DMS153 treated with DMSO at 0.1 percent for 48 hours (cell line): ENCODE measurements at regions not wholly inside any gene's neighbourhood (a gene's known extent, or its start where the extent isn't known, plus 50 kb on each side); places are given as distances from the start of the nearest gene placed in this dataset.
A peak's percentile ranks its signal among the peaks of the same experiment; 100 is the strongest.

ENCODE experiments used
- DNase-seq: peaks from one replicate; lab custom pipeline; 2025; ENCODE audit not compliant: unreplicated experiment; lab: John Stamatoyannopoulos, UW

- no peak for DNase-seq
Observed at GRCh38 chr3:154976072-154976983, 103.8 kb upstream of the MME start.

GRCh38 chr3:154973851-154974250 is 106.3 kb upstream of the MME start:
- no peak for DNase-seq

GRCh38 chr3:154972951-154973350 is 107.2 kb upstream of the MME start:
- DNase-seq: no peak

GRCh38 chr3:154971771-154972326 is 108.3 kb upstream of the MME start:
- no peak for DNase-seq

- no peak for DNase-seq
Observed at GRCh38 chr3:154971341-154971740, 108.8 kb upstream of the MME start.

- no peak for DNase-seq
Observed at GRCh38 chr3:154970797-154971196, 109.3 kb upstream of the MME start.

GRCh38 chr3:154969366-154969765 is 110.8 kb upstream of the MME start:
- DNase-seq: no peak

- DNase-seq: no peak
Observed at GRCh38 chr3:154967090-154967489, 113.0 kb upstream of the MME start.

GRCh38 chr3:154956815-154957214 is 123.3 kb upstream of the MME start:
- no peak for DNase-seq

GRCh38 chr3:154955907-154956533 is 124.1 kb upstream of the MME start:
- peak; percentile 80 for DNase-seq

- no peak for DNase-seq
Observed at GRCh38 chr3:154954757-154955156, 125.4 kb upstream of the MME start.

GRCh38 chr3:154953538-154953937 is 126.6 kb upstream of the MME start:
- DNase-seq: no peak

- no peak for DNase-seq
Observed at GRCh38 chr3:154952553-154952952, 127.6 kb upstream of the MME start.

GRCh38 chr3:154943981-154944380 is 136.1 kb upstream of the MME start:
- no peak for DNase-seq

- DNase-seq: no peak
Observed at GRCh38 chr3:154942827-154943226, 137.3 kb upstream of the MME start.

- DNase-seq: no peak
Observed at GRCh38 chr3:154936196-154936595, 143.9 kb upstream of the MME start.

- DNase-seq: no peak
Observed at GRCh38 chr3:154933581-154933980, 146.5 kb upstream of the MME start.

- no peak for DNase-seq
Observed at GRCh38 chr3:154932633-154933032, 147.5 kb upstream of the MME start.

GRCh38 chr3:154931484-154931883 is 148.6 kb upstream of the MME start:
- no peak for DNase-seq

GRCh38 chr3:154926721-154927120 is 153.4 kb upstream of the MME start:
- DNase-seq: no peak

GRCh38 chr3:154921351-154921750 is 158.8 kb upstream of the MME start:
- DNase-seq: no peak

GRCh38 chr3:154919226-154919625 is 160.9 kb upstream of the MME start:
- DNase-seq: no peak
